ENCODE measurements at regions not wholly inside any gene's neighbourhood (a gene's known extent, or its start where the extent isn't known, plus 50 kb on each side); places are given as distances from the start of the nearest gene placed in this dataset.

DNA sequence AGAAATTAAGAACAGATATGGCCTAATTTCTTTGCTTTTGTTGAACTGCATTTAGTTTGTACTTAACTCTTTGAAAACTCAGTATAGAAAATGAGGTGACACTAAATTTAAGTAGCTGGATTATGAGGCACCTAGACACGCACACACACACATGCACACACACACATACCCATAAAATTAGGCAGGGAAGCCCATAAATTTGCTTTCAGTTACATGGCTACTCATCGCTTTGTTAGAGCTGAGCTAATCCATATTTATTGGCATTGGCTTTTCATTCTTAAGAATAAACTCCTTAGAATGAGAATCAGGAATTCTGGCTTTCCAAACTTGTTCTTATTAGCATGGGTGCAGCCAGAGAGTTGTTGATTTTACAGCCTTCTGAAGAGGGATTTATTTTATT, 61.7 kb upstream of the MBNL2 start:
- H2BK15ac ChIP-seq (ENCODE audit: low read depth, low read length) = no peak overlapping the region
- no peak overlapping the region for H2BK5ac ChIP-seq (ENCODE audit: insufficient read length, low read length)
- no peak overlapping the region for H4K5ac ChIP-seq (ENCODE audit: insufficient read length, low read depth, low read length)
- no peaks in the 10 kb centered on the region for H4K20me1 ChIP-seq (ENCODE audit: control insufficient read depth, insufficient read depth, insufficient read length)
- no peaks in the 10 kb centered on the region for H3K27me3 ChIP-seq (ENCODE audit: insufficient read depth, low read length)
- H3K9ac ChIP-seq (ENCODE audit: extremely low read depth, insufficient read length, low read length) = no peak overlapping the region
- no peaks in the 10 kb centered on the region for H3K4me1 ChIP-seq (ENCODE audit: insufficient read depth, low read length)
- no peak overlapping the region for H3K27ac ChIP-seq (ENCODE audit: insufficient read length, low read depth, low read length)
- Mint-ChIP-seq H3K27ac (no peak overlapping the region), H3K36me3 (ENCODE audit: insufficient read depth in 1 of 3, low read depth in 3 of 3) (no peaks in the 10 kb centered on the region; a peak in 1 of 7 replicates), H3K4me3 (no peak overlapping the region), H3K9me3 (no peaks in the 10 kb centered on the region), H3K27me3 (ENCODE audit: low read depth) (peaks cover 18% of the 10 kb centered on the region), H3K4me1 (no peaks in the 10 kb centered on the region)
- H3K23me2 ChIP-seq (ENCODE audit: insufficient read length, low read depth, low read length, poor library complexity, severe bottlenecking) = no peaks in the 10 kb centered on the region
- no peak overlapping the region for H2BK120ac ChIP-seq (ENCODE audit: low read depth, low read length, poor library complexity, severe bottlenecking)
- no peak for DNase-seq
- no peak overlapping the region for H2BK12ac ChIP-seq (ENCODE audit: insufficient read length, low read depth, low read length)
- no peak overlapping the region for H4K8ac ChIP-seq (replicated peaks; ENCODE audit: insufficient read length, low read depth, low read length)
- TF ChIP-seq CTCF (conservative IDR thresholded peaks at IDR 0.05) = no peak
- no CpG with 5 or more reads among the region's 2 CpGs for WGBS (ENCODE audit: extremely low coverage, insufficient read length, low lambda C conversion rate)
- H2AFZ ChIP-seq (ENCODE audit: low read length) = no peak overlapping the region
- no peak overlapping the region for H3K56ac ChIP-seq (ENCODE audit: insufficient read length, low read depth, low read length)
- H3K4me2 ChIP-seq (ENCODE audit: insufficient read depth, insufficient read length, low read length) = no peak overlapping the region
- H2BK20ac ChIP-seq (ENCODE audit: low read depth, low read length, poor library complexity, severe bottlenecking) = no peak overlapping the region
- no peak overlapping the region for H3K23ac ChIP-seq (ENCODE audit: insufficient read length, low read depth, low read length)
- no peak overlapping the region for H2AK5ac ChIP-seq (ENCODE audit: insufficient read length, low read length)
- H3T11ph ChIP-seq (ENCODE audit: low read length) = no peak overlapping the region
- H3K79me1 ChIP-seq (ENCODE audit: insufficient read depth, low read depth, low read length, poor library complexity, severe bottlenecking) = no peaks in the 10 kb centered on the region
- H3K4ac ChIP-seq (ENCODE audit: low read depth, low read length) = no peak overlapping the region
- no peak overlapping the region for H4K91ac ChIP-seq (ENCODE audit: insufficient read length, low read depth, low read length)
- no peaks in the 10 kb centered on the region for H3K9me3 ChIP-seq (ENCODE audit: control insufficient read depth, low read depth, low read length)
- H3K14ac ChIP-seq (ENCODE audit: insufficient read depth, low read length) = no peak overlapping the region
- no peak overlapping the region for H3K18ac ChIP-seq (ENCODE audit: insufficient read length, low read depth, low read length)
- no peaks in the 10 kb centered on the region for H3K79me2 ChIP-seq (ENCODE audit: insufficient read depth, low read length)

All from H9 (cell line).